DOHH2 (cell line): ENCODE measurements at regions not wholly inside any gene's neighbourhood (a gene's known extent, or its start where the extent isn't known, plus 50 kb on each side); places are given as distances from the start of the nearest gene placed in this dataset.

Experiments
- H3F3A ChIP-seq: fragments of 200-600 bp; sonication (generic), shearing (Covaris generic); 2 replicates; pipeline ENCODE4 v1.6.0; 2016; ENCODE audit warnings: antibody characterized with exemption, mild to moderate bottlenecking; ENCODE audit not compliant: control insufficient read depth, insufficient read depth
- H3K27ac ChIP-seq: fragments of 200-600 bp; sonication (generic); 2 replicates; pipeline ENCODE4 v1.5.1; 2014; ENCODE audit warnings: low read depth, mild to moderate bottlenecking, low read length, moderate library complexity
- H3K27me3 ChIP-seq: fragments of 200-600 bp; sonication (generic); 2 replicates; pipeline ENCODE4 v1.6.1; 2014; ENCODE audit warnings: mild to moderate bottlenecking, low read length, mixed read lengths; ENCODE audit not compliant: control insufficient read depth
- H3K36me3 ChIP-seq: fragments of 200-600 bp; sonication (generic); 2 replicates; pipeline ENCODE4 v1.6.1; 2014; ENCODE audit warnings: mild to moderate bottlenecking, low read length, moderate library complexity, mixed read lengths; ENCODE audit not compliant: control insufficient read depth
- H3K4me1 ChIP-seq: fragments of 200-600 bp; sonication (generic); 2 replicates; pipeline ENCODE4 v1.6.1; 2014; ENCODE audit warnings: mild to moderate bottlenecking, low read length, mixed read lengths; ENCODE audit not compliant: control insufficient read depth
- H3K4me2 ChIP-seq: fragments of 200-600 bp; sonication (generic); 2 replicates; pipeline ENCODE4 v1.6.0; 2014; ENCODE audit warnings: mild to moderate bottlenecking, low read length, moderate library complexity
- H3K4me3 ChIP-seq: fragments of 200-600 bp; sonication (generic); 2 replicates; pipeline ENCODE4 v1.5.1; 2014; ENCODE audit warnings: mild to moderate bottlenecking, low read length, mixed read lengths
- H3K79me2 ChIP-seq: fragments of 200-600 bp; sonication (generic); 2 replicates; pipeline ENCODE4 v1.6.1; 2014; ENCODE audit warnings: mild to moderate bottlenecking, low read length, mixed read lengths; ENCODE audit not compliant: control insufficient read depth
- H3K9me2 ChIP-seq: fragments of 200-600 bp; sonication (generic); replicated peaks from 2 replicates; pipeline ENCODE4 v1.6.1; 2014; ENCODE audit warnings: mild to moderate bottlenecking, low read length, mixed read lengths; ENCODE audit not compliant: control insufficient read depth
- H3K9me3 ChIP-seq: fragments of 200-600 bp; sonication (generic); 2 replicates; pipeline ENCODE4 v1.6.1; 2014; ENCODE audit warnings: antibody characterized with exemption, low read length, mixed read lengths; ENCODE audit not compliant: control insufficient read depth, insufficient read depth
- H4K20me1 ChIP-seq: fragments of 200-600 bp; sonication (generic); 2 replicates; pipeline ENCODE4 v1.6.0; 2014; ENCODE audit warnings: low read depth, mild to moderate bottlenecking, antibody characterized with exemption, low read length, moderate library complexity; ENCODE audit not compliant: control insufficient read depth, insufficient read depth
- EZH2phosphoT487 ChIP-seq: fragments of 200-600 bp; sonication (generic); IDR thresholded peaks from 2 replicates; pipeline ENCODE4 v1.6.1; 2017; ENCODE audit warnings: borderline replicate concordance, mild to moderate bottlenecking, antibody characterized with exemption, low read length, moderate library complexity, mixed read lengths
- TF ChIP-seq, protein P1 (sequence below): fragments of 200-600 bp; sonication (generic); IDR thresholded peaks from one replicate; pipeline ENCODE4 v1.5.1; 2014; ENCODE audit warnings: antibody characterized with exemption, mild to moderate bottlenecking, low read depth, low read length; ENCODE audit not compliant: poor library complexity, severe bottlenecking

DNA sequence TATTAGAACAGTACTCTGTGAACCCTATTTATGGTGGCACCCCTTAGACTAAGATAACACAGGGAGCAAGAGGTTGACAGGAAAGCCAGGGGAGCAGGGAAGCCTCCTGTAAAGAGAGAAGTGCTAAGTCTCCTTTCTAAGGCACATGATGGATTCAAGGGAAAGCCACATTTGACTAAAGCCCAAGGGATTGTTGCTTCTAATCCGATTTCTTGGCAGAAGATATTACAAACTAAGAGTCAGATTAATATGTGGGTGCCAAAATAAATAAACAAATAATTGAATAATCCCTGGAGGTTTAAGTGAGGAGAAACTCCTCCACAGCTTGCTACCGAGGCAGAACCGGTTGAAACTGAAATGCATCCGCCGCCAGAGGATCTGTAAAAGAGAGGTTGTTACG, 333.2 kb downstream of the SOX11 start:
- Histone ChIP-seq H3K9me3 (no peaks in the 10 kb centered on the region; the same call in 1 of the 2 replicates), H3K9me2 (no peaks in the 10 kb centered on the region), H3K4me1 (no peaks in the 10 kb centered on the region), H4K20me1 (no peaks in the 10 kb centered on the region), H3F3A (no peaks in the 10 kb centered on the region), H3K27ac (no peak overlapping the region), H3K79me2 (no peaks in the 10 kb centered on the region), H3K4me3 (no peak overlapping the region), H3K36me3 (no peaks in the 10 kb centered on the region), H3K27me3 (no peaks in the 10 kb centered on the region), H3K4me2 (no peak overlapping the region)
- TF ChIP-seq EZH2phosphoT487: no peak
- TF ChIP-seq, protein P1, sequence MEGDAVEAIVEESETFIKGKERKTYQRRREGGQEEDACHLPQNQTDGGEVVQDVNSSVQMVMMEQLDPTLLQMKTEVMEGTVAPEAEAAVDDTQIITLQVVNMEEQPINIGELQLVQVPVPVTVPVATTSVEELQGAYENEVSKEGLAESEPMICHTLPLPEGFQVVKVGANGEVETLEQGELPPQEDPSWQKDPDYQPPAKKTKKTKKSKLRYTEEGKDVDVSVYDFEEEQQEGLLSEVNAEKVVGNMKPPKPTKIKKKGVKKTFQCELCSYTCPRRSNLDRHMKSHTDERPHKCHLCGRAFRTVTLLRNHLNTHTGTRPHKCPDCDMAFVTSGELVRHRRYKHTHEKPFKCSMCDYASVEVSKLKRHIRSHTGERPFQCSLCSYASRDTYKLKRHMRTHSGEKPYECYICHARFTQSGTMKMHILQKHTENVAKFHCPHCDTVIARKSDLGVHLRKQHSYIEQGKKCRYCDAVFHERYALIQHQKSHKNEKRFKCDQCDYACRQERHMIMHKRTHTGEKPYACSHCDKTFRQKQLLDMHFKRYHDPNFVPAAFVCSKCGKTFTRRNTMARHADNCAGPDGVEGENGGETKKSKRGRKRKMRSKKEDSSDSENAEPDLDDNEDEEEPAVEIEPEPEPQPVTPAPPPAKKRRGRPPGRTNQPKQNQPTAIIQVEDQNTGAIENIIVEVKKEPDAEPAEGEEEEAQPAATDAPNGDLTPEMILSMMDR: no peak

DNA sequence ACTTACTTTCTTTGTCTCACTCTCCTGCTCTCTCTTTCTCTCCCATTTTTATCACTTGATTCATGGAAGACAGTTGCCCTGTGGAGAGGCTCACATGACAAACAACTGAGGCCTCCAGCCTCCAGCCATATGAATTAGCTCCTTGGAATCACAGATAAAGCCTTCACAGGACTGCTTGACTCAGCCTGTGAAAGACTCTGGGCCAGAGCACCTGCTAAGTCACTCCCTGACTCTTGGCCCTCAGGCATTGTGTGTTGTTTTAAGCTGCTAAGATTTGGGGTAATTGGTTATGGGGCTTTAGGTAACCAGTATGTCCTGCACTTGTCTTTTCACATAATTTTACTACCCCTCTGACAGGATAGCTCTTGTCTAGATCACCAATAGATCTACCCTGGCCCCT, 334.9 kb downstream of the SOX11 start:
- Histone ChIP-seq H4K20me1 (no peaks in the 10 kb centered on the region), H3K4me3 (no peak overlapping the region), H3K79me2 (no peaks in the 10 kb centered on the region)

DNA sequence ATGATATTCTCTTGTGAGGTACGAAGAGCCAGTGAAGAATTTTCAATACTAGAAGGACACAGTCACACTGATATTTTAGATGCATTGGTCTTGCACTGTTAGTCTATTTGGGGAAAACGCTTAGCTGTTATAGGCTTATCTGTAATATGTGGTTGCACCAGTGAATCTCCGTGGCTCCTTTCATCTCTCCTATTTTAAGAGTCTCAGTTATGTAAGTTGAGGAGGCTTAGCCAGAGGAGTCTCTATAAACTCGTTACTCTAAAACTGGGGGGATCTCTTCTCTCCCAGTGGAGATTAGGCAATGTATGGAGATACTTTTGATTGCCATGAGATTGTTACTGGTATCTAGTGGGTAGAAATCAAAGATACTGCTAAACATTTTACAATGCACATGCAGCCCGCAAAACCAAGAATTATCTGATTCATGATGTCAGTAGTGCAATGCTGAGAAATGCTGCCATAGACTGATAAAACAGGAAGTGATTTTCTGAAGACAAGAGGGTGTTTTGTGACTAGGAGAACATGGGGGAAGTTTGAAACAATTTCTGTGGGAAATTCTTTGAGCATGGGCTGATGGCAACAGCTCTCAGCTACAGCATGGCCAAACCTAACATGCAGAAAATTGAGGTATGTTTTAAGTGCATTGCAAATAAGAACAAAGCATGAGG, 339.1 kb downstream of the SOX11 start:
- no peaks in the 10 kb centered on the region for H3K79me2 ChIP-seq
- H3K36me3 ChIP-seq: no peaks in the 10 kb centered on the region
- H3K27me3 ChIP-seq: no peaks in the 10 kb centered on the region
- no peak for TF ChIP-seq EZH2phosphoT487
- TF ChIP-seq, protein P1: no peak
- no peaks in the 10 kb centered on the region for H3K4me1 ChIP-seq
- H4K20me1 ChIP-seq: no peaks in the 10 kb centered on the region
- H3K4me2 ChIP-seq: no peak overlapping the region
- H3K9me3 ChIP-seq: no peaks in the 10 kb centered on the region
- H3F3A ChIP-seq: no peaks in the 10 kb centered on the region
- no peak overlapping the region for H3K27ac ChIP-seq
- no peaks in the 10 kb centered on the region for H3K9me2 ChIP-seq
- H3K4me3 ChIP-seq: no peak overlapping the region

More for the DNA sequence above, 334.9 kb downstream of the SOX11 start:
- Histone ChIP-seq H3K4me1 (no peaks in the 10 kb centered on the region), H3K9me2 (no peaks in the 10 kb centered on the region), H3K27ac (no peak overlapping the region), H3K36me3 (no peaks in the 10 kb centered on the region), H3K9me3 (no peaks in the 10 kb centered on the region), H3K4me2 (no peak overlapping the region), H3K27me3 (no peaks in the 10 kb centered on the region), H3F3A (no peaks in the 10 kb centered on the region)
- TF ChIP-seq EZH2phosphoT487: no peak
- TF ChIP-seq, protein P1: no peak
